ENCODE measurements at regions not wholly inside any gene's neighbourhood (a gene's known extent, or its start where the extent isn't known, plus 50 kb on each side); places are given as distances from the start of the nearest gene placed in this dataset.

GRCh38 chr1:37398096-37398495, 76.3 kb upstream of the ZC3H12A start:
- DNase-seq (ENCODE audit: low read depth in 2 of 2) = no peak
- H2AFZ ChIP-seq (ENCODE audit: low read length) = no peak overlapping the region
- H3K4me3 ChIP-seq (replicated peaks in 1 of 4; ENCODE audit: control extremely low read depth in 1 of 4, insufficient read depth in 1 of 4, low read depth in 3 of 4, low read length in 4 of 4) = no peak overlapping the region
- no peaks in the 10 kb centered on the region for H3K9me3 ChIP-seq (ENCODE audit: control insufficient read depth, insufficient read depth, low read depth, low read length)
- H3K79me2 ChIP-seq (ENCODE audit: control insufficient read depth, insufficient read depth, low read length) = no peaks in the 10 kb centered on the region
- H3K27me3 ChIP-seq (ENCODE audit: control insufficient read depth, insufficient read depth, low read length) = no peaks in the 10 kb centered on the region
- no peak overlapping the region for H3K9ac ChIP-seq (ENCODE audit: insufficient read depth, low read length)
- H4K20me1 ChIP-seq (ENCODE audit: control insufficient read depth, extremely low read depth, insufficient read depth, low read length) = no peaks in the 10 kb centered on the region
- no peak overlapping the region for H3K4me2 ChIP-seq (ENCODE audit: extremely low read depth, insufficient read depth, low read length)
- H3K4me1 ChIP-seq (ENCODE audit: control insufficient read depth, extremely low read depth, insufficient read depth, low read length) = no peaks in the 10 kb centered on the region
- H3K27ac ChIP-seq (ENCODE audit: insufficient read depth, low read length) = no peak overlapping the region
- no peaks in the 10 kb centered on the region for H3K36me3 ChIP-seq (ENCODE audit: control insufficient read depth, insufficient read depth, low read length)
- no peak for TF ChIP-seq EZH2 (IDR thresholded peaks at IDR 0.05; ENCODE audit: low read length, missing control alignments)
- TF ChIP-seq CTCF (conservative IDR thresholded peaks at IDR 0.05 in 1 of 2, IDR thresholded peaks at IDR 0.05 in 1 of 2; ENCODE audit: low read depth in 1 of 2, low read length in 2 of 2) = no peak

DNA sequence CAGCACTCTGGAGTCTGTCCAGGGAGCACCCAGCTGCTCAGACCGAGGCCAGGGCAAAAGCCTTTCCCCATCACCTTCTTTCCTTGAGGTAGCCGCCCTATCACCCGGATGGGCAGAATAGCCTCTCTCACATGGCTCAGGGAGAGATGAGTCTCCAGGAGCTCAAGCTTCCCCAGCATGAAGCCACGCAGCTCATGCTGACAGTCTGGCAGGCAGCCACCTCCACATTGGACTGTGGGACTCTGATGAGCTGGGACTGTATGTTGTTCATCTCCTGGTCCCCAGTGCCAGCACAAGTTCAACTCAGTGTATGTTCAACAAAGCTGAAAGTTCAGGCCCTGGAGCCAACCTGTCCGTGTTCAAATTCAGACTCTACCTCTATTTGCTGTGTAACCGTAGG, 75.2 kb upstream of the ZC3H12A start:
- Histone ChIP-seq H4K20me1 (ENCODE audit: control insufficient read depth, extremely low read depth, insufficient read depth, low read length) (no peaks in the 10 kb centered on the region), H3K4me3 (replicated peaks in 1 of 4; ENCODE audit: control extremely low read depth in 1 of 4, insufficient read depth in 1 of 4, low read depth in 3 of 4, low read length in 4 of 4) (no peak overlapping the region), H3K9me3 (ENCODE audit: control insufficient read depth, insufficient read depth, low read depth, low read length) (no peaks in the 10 kb centered on the region), H3K27ac (ENCODE audit: insufficient read depth, low read length) (no peak overlapping the region), H3K36me3 (ENCODE audit: control insufficient read depth, insufficient read depth, low read length) (no peaks in the 10 kb centered on the region), H3K4me1 (ENCODE audit: control insufficient read depth, extremely low read depth, insufficient read depth, low read length) (no peaks in the 10 kb centered on the region), H3K9ac (ENCODE audit: insufficient read depth, low read length) (no peak overlapping the region), H3K27me3 (ENCODE audit: control insufficient read depth, insufficient read depth, low read length) (no peaks in the 10 kb centered on the region), H3K79me2 (ENCODE audit: control insufficient read depth, insufficient read depth, low read length) (no peaks in the 10 kb centered on the region), H2AFZ (ENCODE audit: low read length) (no peak overlapping the region), H3K4me2 (ENCODE audit: extremely low read depth, insufficient read depth, low read length) (no peak overlapping the region)
- no peak for DNase-seq (ENCODE audit: low read depth in 2 of 2)
- TF ChIP-seq EZH2 (IDR thresholded peaks at IDR 0.05; ENCODE audit: low read length, missing control alignments) (no peak), CTCF (conservative IDR thresholded peaks at IDR 0.05 in 1 of 2, IDR thresholded peaks at IDR 0.05 in 1 of 2; ENCODE audit: low read depth in 1 of 2, low read length in 2 of 2) (no peak)

GRCh38 chr1:37399830-37400464, 74.4 kb upstream of the ZC3H12A start:
- no peak overlapping the region for H3K27ac ChIP-seq (ENCODE audit: insufficient read depth, low read length)
- no peak overlapping the region for H3K9ac ChIP-seq (ENCODE audit: insufficient read depth, low read length)
- DNase-seq (ENCODE audit: low read depth in 2 of 2) = no peak

More at GRCh38 chr1:37399830-37400464, 74.4 kb upstream of the ZC3H12A start:
- Histone ChIP-seq H3K4me3 (replicated peaks in 1 of 4; ENCODE audit: control extremely low read depth in 1 of 4, insufficient read depth in 1 of 4, low read depth in 3 of 4, low read length in 4 of 4) (no peak overlapping the region), H3K4me1 (ENCODE audit: control insufficient read depth, extremely low read depth, insufficient read depth, low read length) (no peaks in the 10 kb centered on the region), H3K9me3 (ENCODE audit: control insufficient read depth, insufficient read depth, low read depth, low read length) (no peaks in the 10 kb centered on the region), H4K20me1 (ENCODE audit: control insufficient read depth, extremely low read depth, insufficient read depth, low read length) (no peaks in the 10 kb centered on the region), H3K4me2 (ENCODE audit: extremely low read depth, insufficient read depth, low read length) (no peak overlapping the region), H3K27me3 (ENCODE audit: control insufficient read depth, insufficient read depth, low read length) (no peaks in the 10 kb centered on the region), H3K79me2 (ENCODE audit: control insufficient read depth, insufficient read depth, low read length) (no peaks in the 10 kb centered on the region), H2AFZ (ENCODE audit: low read length) (no peak overlapping the region), H3K36me3 (ENCODE audit: control insufficient read depth, insufficient read depth, low read length) (no peaks in the 10 kb centered on the region)
- TF ChIP-seq EZH2 (IDR thresholded peaks at IDR 0.05; ENCODE audit: low read length, missing control alignments) = no peak
- no peak for TF ChIP-seq CTCF (conservative IDR thresholded peaks at IDR 0.05 in 1 of 2, IDR thresholded peaks at IDR 0.05 in 1 of 2; ENCODE audit: low read depth in 1 of 2, low read length in 2 of 2)

All from fibroblast of lung (primary cell).